ENCODE measurements at regions not wholly inside any gene's neighbourhood (a gene's known extent, or its start where the extent isn't known, plus 50 kb on each side); places are given as distances from the start of the nearest gene placed in this dataset.

DNA sequence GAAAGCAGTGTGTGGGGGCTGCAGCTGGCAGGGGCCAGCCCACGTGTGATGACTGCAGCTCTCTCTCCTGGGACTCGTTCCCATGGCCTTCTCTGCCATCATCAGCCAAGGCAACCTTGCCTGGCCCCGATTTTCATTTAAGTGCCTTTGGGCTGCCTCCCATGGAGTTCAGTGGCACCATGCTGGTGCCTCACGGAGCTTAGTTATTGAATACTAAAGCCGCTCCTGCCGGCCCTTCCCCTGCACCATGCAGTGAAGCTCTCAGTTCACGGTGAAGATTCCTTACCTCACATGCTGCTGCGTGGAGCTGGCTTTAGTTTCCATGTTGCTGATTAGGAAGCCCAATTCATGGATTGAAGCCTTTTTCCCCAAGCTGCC, 141.5 kb upstream of the EEPD1 start:
- no peak for DNase-seq

DNA sequence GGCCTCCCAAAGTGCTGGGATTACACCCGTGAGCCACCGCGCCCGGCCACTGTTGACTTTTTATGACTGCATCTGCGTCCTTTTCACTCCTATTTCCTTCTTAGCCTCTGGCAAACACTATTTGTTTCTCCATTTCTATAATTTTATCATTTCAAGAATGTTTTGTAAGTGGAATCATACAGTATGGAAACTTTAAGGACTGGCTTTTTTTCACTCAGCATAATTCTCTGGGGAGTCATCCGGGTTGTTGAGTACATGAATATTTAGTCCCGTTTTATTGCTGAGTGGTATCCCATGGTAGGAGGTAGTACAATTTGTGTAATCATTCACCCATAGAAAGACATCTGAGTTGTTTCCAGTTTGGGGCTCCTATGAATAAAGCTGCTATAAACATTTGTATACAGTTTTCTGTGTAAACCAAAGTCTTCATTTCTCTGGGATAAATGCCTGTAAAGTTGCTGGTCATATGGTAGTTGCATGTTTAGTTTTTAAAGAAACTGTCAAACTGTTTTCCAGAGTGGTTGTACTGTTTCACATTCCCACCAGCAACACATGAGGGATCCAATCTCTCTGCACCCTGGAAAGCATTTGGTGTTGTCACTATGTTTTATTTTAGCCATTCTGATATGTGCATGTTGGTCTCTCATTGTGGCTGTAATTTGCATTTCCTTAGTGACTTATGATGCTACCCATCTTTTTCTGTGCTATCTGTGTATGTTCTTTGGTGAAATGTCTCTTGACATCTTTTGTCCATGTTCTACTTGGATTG, 139.6 kb upstream of the EEPD1 start:
- no peak for DNase-seq

DNA sequence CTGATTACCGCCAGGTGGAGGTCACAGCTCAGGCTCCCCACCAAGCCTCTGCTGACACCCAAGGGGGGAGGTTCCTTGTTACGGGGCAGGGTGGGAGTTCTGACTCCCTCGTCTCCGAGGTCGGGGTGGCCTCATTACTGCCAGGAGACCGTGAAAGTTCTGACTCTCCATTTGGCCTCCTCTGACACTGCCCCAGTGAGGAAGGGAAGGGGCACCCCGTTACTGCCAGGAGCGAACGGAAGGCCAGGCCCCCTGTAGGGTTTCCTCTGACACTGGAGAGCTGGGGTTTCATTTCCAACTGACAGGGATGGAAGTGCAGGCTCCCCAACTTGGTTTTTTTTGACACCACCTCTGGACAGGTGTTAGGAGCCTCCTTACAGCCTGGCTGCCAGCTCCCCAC, 138.1 kb upstream of the EEPD1 start:
- DNase-seq: no peak

DNA sequence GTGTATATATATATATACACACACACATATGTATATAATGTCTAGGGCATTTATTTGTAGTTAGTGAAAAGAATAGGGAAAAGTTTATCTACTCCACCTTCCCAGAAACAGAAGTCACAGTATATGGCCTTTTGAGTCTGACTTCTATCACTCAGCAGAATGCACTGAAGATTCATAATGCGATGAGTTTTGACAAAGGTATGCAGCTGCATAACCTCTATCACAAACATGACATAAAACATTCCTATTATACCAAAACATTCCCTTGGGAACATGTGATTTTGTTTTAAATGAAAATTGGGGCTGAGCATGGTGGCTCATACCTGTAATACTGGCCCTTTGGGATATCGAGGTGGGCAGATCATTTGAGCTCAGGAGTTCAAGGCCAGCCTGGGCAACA, 137.3 kb upstream of the EEPD1 start:
- no peak for DNase-seq

DNA sequence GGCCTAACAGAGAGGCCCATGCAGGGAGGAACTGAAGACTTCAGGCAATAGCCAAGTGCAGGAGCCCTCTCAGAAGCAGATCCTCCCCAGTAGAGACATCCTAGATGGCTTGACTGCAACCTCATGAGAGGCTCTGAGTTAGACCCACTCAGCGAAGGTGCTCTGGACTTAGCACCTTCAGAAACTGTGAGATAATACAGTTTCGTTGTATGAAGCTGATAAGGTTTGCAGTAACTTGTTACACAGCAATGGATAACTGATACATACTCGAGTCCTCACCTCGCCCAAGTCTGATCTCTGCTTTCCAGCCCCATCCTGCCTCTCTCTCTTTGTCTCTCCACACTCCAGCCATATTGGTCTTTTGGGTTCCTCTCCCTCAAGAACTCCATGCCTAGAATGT, 136.4 kb upstream of the EEPD1 start:
- DNase-seq: no peak

DNA sequence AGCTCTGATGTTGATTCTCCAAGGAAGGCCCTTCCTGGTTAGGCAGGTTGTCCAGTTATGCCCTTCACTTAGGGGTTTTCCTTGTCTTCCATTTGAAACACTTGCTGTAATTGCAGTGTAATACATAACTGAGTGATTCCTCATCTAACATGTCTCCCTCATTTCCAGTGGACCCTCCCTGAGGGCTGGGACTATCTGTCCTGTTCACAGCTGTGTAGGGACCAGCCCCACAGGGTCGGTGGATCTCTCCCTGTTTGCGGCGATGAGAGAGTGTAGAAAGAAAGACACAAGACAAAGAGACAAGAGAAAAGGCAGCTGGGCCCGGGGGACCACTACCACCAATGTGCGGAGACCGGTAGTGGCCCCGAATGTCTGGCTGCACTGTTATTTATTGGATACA, 135.9 kb upstream of the EEPD1 start:
- no peak for DNase-seq

DNA sequence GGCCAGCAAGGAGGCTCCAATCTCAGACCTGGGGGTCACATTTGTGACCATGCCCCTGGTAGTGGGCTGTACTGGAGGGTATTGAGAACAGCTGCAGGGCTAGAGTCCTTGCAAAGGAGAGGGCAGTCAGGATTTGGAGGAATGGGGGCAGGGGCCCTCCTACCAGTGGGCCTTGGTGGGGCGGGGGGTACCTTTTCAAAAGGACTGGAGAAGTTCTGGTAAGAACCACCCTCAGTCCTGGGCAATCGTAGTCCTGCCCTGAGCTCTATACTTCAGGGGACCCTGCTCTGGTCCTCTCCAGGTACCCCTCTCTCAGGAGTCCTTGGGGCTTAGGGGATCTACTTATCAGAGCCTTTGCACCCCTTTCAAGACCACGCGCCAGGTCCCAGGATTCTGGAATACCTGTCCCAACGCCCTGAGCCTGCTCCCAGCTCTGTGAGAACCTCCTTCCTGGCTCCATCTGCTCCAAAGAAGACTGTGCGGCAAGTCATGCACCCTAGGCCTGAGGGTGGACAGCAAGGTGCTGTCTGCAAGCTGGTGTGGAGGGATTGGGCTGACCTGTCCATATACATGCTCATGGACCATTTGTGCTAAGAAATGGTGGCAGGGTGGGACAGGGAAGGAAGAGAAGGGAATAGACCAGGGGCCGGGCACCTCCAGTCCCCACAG, 134.1 kb upstream of the EEPD1 start:
- no peak for DNase-seq

DNA sequence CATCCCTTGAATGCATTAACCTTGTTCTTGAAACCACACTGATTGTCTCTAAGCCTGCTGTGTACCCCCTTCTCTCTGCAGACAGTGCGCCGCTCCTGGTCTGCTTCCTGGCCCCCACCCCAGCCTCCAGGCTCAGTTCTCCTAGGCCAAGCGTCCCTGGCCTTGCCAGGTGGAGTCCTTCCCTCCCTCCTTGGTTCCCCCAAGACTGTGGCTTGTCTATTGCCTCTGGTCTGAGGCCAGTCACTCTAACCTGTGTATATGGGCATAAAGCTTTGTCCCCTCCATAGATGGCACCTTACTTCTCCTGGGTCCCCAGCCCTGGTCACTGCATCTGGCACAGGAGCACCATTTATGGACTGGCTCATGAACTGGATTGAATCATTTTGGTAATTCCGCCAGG, 133.5 kb upstream of the EEPD1 start:
- no peak for DNase-seq

DNA sequence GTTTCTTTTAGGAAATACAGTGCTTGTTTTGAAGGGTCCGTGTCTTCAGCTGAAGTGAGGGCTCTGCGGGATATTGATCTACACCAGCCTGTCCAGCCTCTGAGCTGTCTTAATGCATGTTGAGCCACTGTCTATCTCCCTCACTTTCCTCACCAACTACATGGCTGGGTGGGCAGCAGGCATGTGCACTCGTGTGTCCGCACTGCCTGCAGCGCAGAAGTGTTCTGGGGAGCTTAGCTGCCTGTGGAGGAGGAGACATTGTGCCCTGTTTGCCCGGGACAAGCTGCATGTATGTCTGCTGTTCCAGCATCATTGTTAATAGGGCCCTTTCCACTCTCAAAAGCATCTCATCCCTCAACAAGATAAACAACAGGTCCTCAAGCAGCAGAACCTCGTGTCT, 133.1 kb upstream of the EEPD1 start:
- DNase-seq: no peak

DNA sequence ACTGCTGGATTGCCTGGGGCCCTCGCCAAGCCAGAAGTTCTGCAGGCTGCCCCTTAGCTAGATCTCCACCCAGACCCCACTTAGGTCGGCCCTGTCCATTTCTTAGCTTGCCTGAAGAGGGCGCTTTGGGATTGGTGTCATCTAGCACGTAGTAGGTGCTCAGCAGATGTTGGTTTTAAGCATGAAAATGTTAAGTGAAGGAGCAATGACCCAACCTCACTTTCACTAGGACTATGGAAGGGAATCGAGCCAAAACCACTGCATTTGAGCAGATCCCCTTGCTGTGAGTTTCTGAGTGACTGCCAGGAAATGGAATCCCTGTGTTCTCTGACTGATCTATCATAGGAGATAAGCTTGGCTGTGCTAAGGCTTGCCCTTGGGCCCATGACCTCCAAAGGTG, 131.7 kb upstream of the EEPD1 start:
- DNase-seq: no peak

DNA sequence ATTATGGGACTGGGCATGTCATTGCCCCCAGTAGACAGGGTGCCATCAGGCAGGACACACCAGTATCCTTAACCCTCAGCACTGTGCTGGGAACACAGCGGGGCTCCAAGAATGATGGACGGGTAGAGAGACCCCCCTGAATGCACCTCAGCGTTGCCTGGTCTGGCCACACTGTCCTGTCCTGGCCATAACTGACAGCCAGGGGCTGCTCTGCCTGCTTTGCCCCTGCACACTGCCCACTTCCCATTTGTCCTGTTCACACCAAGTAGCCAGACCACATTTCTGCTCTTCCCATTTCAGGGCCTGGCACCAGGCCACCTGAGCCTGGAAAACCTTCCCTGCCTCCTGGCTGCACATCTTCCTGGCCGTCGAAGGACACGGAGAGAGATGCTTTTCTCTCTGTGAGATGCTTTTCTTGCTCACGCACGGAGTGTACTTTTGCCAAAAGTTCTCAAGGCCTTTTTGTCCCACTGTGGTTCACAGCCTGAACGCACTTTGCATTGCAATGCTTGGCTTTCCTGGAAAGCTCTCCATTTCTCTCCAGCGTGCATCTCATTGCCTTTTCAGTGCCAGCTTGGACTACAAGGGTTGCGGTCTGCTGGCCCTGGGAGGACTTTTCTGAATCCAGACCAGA, 131.0 kb upstream of the EEPD1 start:
- no peak for DNase-seq

DNA sequence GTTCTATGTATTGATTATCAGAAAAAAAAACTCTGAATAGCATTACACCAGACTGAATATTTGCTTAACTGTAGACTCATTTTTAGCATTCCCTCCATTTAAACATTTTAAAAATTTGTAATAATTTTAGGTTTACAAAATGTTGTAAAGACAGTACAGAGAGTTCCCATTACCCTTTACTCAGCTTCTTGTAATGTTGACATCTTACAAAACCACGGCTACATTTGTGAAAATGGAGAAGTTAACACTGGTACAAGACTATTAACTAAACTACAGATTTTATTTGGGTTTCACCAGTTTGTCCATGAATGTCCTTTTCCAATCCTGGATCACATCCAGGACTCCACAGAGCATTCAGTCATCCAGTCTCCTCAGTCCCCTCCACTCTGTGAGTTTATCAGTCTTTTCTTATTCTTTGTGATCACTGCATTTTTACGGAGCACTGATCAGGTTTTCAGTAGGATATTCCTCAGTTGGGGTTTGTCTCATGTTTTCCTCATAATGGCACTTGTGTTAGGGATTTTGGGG, 130.0 kb upstream of the EEPD1 start:
- no peak for DNase-seq

DNA sequence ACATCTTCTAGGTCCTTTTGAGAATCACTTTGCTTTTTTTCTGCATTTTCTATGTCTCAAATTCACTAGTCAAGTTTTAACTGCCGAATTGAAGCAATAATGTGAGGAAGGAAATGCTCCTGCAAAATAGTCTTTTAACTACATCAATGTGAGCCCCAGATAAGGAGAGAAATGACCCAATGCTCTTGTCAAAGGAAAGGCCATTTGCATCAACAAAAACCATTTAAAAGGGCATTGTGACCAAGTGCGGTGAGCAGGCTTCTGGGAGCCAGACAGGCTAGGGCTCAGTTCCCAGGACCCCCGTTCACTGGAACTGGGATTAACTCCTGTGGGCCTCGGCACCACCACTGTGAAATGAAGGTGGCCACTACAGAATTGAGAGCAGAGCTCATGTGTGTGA, 127.9 kb upstream of the EEPD1 start:
- DNase-seq: no peak

DNA sequence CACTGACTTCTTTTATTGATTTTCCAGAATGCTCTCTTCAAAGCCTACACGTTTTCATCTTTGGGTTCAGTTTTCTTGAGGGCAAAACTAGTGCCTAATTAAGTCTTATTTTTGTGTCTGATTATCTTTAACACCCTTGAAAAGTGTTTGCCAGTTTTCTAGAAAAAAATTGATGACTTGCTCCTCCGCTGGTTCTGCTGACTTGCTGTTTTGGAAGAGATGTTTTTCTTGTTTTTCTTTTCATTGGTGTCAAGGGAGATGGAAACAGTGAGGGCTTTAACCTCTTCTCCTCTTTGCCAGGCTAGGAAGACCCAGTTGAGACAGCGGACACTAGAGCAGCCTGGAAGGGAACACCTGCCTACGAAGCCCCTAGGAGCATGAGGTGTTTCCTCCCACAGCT, 123.7 kb upstream of the EEPD1 start:
- no peak for DNase-seq

DNA sequence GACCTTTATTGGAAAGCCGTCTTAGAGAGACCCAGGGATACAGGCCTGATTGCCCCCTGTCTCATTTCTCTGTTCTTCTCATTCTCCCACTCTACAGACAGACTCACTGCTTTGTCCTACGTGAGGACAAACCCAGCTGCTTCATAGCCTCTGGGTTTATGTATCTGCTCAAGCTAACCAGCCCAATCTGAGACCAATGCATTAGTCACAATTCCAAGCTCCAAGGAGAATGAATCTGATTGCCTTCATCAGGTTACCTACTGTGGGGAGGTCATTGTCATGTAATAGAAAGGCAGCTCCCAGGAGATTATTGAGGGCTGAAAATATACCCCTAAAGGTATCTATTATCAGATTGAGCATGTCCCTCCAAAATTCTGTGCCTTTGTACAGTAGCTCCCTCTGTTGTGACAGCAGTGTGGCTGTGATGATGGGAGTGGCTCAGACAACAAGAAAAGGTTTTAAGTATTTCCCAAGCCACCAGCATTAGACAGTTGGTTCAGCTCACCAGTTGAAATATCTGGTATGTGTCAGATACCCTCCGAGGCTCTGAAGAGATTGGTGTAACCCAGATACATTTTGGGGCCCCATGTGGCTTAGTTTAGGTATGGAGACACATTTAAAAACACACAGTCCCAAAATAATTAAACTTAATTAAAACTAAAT, 123.1 kb upstream of the EEPD1 start:
- DNase-seq: no peak

DNA sequence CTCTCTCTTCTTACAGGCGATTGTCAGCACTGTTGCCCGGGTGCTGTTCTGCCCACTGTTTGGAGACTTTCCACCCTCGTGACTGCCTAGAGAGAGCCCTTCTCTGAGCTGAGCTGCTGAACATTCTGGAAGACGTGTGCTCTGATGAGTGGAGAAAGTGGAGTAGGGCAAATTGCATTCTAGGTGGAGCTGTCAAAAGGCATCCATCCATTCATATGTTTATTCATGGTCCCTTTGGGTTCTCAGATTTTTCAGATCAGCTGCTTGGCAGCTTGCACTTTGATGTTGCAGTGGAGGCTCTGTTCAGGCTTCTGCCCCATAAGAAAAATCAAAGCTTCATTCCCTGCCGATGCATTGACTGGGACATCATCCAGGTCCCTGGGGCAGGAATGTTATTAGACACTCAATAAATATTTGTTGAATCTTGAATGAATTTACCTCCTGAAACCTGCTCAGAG, 120.7 kb upstream of the EEPD1 start:
- DNase-seq: no peak

DNA sequence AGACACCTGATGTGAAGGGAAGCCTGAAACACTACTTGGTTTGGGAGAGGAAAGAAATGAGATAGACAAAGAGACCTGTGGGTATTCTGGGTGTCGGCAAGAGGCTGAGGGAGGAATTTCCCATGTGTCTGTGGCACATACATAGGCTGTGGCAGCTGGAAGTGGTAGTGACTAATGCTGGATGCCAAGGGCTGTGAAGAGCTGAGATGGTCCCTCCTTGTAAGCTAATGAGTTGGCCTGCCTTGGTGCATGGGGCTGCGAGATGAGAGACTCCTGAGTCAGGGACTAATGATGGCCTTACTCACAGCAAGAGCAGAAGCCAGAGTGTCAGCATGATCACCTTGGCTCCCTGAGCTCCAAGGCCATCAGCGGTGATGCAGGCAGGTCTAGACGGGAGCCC, 119.0 kb upstream of the EEPD1 start:
- DNase-seq: no peak

DNA sequence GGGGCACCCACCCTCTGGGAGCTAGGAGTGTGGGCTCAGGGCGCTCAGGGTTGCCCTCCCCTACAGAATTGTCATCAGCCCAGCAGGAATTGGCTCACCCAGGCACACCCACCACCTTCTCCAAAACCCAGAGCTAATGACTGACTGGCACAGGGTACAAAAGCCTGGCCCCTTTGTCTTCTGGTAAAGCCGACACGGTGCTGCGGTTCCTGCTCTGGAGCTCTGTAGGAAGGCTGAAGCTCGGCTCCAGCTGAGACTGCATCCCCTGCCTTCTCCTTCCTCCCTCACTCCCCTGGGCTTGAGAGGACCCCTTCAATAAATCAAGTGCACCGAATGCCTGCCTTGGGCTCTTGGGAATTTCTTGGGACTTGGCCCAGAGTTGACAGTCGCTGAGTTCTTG, 117.9 kb upstream of the EEPD1 start:
- DNase-seq: no peak

DNA sequence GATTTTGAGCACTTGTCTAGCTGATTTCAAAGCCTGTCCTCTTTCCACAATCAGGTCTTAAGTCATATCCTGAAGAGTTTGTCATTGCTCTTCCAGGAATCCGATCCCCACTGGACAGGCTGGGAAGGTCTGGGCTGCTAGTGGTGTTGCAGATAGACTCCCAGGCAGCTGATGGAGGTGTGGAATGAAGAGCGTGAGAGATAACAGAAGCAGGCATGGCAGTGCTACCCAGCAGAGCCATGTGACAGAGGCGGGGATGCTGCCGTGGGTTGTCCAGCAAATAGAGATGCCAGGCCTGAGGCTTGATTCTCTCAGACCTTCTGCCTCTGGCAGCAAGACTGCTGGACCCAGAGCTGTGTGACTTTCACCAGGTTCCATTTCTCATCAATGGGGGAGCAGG, 116.5 kb upstream of the EEPD1 start:
- DNase-seq: no peak

DNA sequence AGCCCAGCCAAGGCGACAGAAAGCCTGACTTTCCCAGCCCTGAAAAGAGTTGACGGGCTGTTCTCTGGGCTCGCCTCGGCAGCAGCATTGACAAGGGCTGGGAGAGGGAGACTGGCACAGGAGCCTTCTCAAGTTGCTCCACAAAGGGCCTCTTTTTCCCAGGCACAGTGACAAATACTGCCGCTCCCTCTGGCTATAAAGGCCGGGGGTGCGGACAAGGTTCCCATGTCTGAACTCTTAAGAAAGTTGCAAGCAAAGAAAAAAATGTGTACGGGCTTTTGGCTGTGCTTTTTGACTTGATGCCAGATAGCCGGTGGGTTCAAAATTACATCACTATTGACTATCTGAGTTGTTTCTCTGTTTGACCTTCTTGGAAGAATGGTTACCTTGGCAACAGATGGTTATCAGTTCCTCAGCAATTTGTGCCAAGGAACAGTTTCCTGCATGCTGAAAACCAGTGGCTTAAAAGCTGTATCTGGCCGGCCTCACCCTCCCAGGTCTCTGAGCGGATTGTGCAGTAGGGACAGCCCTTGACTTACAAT, 115.9 kb upstream of the EEPD1 start:
- no peak for DNase-seq

DNA sequence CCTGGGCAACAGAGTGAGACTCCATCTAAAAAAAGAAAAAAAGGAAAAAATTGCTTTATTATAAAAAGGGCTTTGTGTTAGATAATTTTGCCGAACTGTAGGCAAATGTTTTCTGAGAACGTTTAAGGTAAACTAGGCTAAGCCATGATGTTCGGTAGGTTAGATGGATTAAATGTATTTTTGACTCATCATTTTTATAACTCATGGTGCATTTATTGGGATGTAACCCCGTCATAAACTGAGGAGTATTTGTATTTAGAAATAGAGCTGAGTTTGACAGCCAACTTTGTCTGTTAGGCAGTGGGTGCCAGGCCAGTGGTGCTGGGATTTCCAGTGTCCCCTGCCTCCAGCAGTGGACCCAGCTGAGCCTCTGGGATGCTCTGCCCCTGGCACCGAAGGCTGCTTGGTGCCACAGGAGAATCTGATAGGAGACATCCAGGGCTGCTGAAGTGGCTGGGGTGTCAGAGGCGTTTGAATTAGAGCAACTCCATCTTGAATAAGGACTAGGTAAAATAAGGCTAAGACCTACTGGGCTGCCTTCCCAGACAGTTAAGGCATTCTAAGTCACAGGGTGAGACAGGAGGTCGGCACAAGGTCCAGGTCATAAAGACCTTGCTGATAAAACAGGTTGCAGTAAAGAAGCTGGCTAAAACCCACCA, 114.9 kb upstream of the EEPD1 start:
- DNase-seq: no peak

DNA sequence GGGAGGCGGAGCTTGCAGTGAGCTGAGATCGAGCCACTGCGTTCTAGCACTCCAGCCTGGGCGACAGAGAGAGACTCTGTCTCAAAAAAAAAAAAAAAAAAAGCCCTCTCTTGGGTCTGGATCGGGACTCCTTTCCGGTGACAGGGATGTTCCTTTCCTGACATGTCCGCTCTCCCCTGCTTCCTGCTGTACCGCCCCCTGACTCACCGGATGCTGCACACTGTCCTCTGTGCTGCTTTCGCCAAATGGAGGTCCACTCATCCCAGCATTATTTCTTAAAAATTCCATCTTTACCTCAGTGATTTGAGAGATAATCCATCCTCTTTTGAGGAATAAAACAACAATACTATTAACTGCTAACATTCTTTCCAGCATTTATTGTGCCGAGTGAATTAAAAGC, 113.8 kb upstream of the EEPD1 start:
- no peak for DNase-seq

DNA sequence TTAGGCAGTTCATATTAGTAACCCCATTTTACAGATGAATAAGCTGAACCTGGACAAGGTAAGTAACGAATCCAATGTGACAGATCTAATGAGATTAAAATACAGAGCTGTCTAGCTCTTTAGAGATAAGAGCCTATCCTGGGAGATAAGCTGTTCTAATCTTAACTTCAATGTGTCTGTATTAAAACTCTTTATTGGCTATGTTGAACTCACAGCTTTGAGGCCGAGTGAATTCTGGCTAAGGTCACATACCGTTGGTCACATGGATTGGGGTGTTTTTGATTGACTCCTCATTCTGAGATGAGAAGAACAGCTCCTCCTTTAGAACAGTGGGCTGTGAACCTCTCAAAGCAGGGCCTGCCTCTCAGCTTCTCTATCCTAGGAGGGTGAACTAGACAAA, 113.4 kb upstream of the EEPD1 start:
- DNase-seq: no peak
